ENCODE measurements at regions not wholly inside any gene's neighbourhood (a gene's known extent, or its start where the extent isn't known, plus 50 kb on each side); places are given as distances from the start of the nearest gene placed in this dataset.

- H3K4me3 ChIP-seq, result no peak overlapping the region
- WGBS (ENCODE audit: missing lambda C conversion rate), result 48% methylated on average over 5 of the region's 5 CpGs
- H3K27ac ChIP-seq, result no peak overlapping the region
- peaks cover 8% of the 10 kb centered on the region; the same call in 2 of the 3 replicates for H3K4me1 ChIP-seq
- TF ChIP-seq TP53 (CRISPR knock-in tag; IDR thresholded peaks at IDR 0.05) (no peak), ZC3H11A (IDR thresholded peaks at IDR 0.05) (no peak), GATA3 (IDR thresholded peaks at IDR 0.05; ENCODE audit: borderline replicate concordance) (no peak), MAX (IDR thresholded peaks at IDR 0.05) (no peak), E2F6 (IDR thresholded peaks at IDR 0.05; ENCODE audit: borderline replicate concordance, low read depth) (no peak), EHF (CRISPR knock-in tag; IDR thresholded peaks at IDR 0.05) (no peak), RFX5 (IDR thresholded peaks at IDR 0.05) (no peak), NPAS2 (CRISPR knock-in tag; IDR thresholded peaks at IDR 0.05; ENCODE audit: borderline replicate concordance) (no peak), RNF2 (IDR thresholded peaks at IDR 0.05; ENCODE audit: borderline replicate concordance, low read depth) (no peak), HOXB5 (CRISPR knock-in tag; IDR thresholded peaks at IDR 0.05) (no peak), REST (IDR thresholded peaks at IDR 0.05) (no peak), PBX3 (IDR thresholded peaks at IDR 0.05) (no peak), ATOH8 (CRISPR knock-in tag; IDR thresholded peaks at IDR 0.05; ENCODE audit: low read depth) (no peak), BCL3 (IDR thresholded peaks at IDR 0.05) (no peak), NR3C1 (IDR thresholded peaks at IDR 0.05) (no peak)
- ChIA-PET CTCF (no interaction called here), POLR2A (no interaction called here)
- no peak overlapping the region for H3K4me2 ChIP-seq
- no peak for ATAC-seq
- no peak for DNase-seq (ENCODE audit: low read depth in 1 of 2, low spot score in 1 of 2)
- FAIRE-seq, result no peak
- no peaks in the 10 kb centered on the region for H3K9me3 ChIP-seq
Measured at GRCh38 chr6:15769511-15770018, 106.7 kb upstream of the DTNBP1 start.

GRCh38 chr6:15768999-15769398, 106.2 kb upstream of the DTNBP1 start:
- H3K4me2 ChIP-seq, result no peak overlapping the region
- DNase-seq (ENCODE audit: low read depth in 1 of 2, low spot score in 1 of 2) (no peak), ATAC-seq (no peak), FAIRE-seq (no peak)
- H3K27ac ChIP-seq, result no peak overlapping the region
- ChIA-PET POLR2A (no interaction called here), CTCF (no interaction called here)
- peaks cover 13% of the 10 kb centered on the region; the same call in 2 of the 3 replicates for H3K4me1 ChIP-seq
- H3K4me3 ChIP-seq, result no peak overlapping the region
- no peaks in the 10 kb centered on the region for H3K9me3 ChIP-seq
- 55% methylated on average over 5 of the region's 5 CpGs for WGBS (ENCODE audit: missing lambda C conversion rate)
- TF ChIP-seq HEYL (CRISPR knock-in tag; IDR thresholded peaks at IDR 0.05) (no peak), MAFK (IDR thresholded peaks at IDR 0.05; ENCODE audit: partially characterized antibody) (no peak), HOXB5 (CRISPR knock-in tag; IDR thresholded peaks at IDR 0.05) (no peak), FOXS1 (CRISPR knock-in tag; IDR thresholded peaks at IDR 0.05) (no peak), EHF (CRISPR knock-in tag; IDR thresholded peaks at IDR 0.05) (no peak), FOSB (CRISPR knock-in tag; IDR thresholded peaks at IDR 0.05) (no peak), REST (IDR thresholded peaks at IDR 0.05) (no peak), NFE2L2 (conservative IDR thresholded peaks at IDR 0.05; ENCODE audit: low read length) (no peak), HMGXB4 (CRISPR knock-in tag; IDR thresholded peaks at IDR 0.05; ENCODE audit: borderline replicate concordance) (no peak), FOSL2 (IDR thresholded peaks at IDR 0.05) (no peak), FOSL2 (CRISPR knock-in tag; IDR thresholded peaks at IDR 0.05) (no peak), RARB (CRISPR knock-in tag; IDR thresholded peaks at IDR 0.05) (no peak), CHD2 (IDR thresholded peaks at IDR 0.05; ENCODE audit: low read length, partially characterized antibody) (no peak)

Data from A549 (cell line).